CD4-positive, alpha-beta T cell (primary cell): ENCODE measurements at regions not wholly inside any gene's neighbourhood (a gene's known extent, or its start where the extent isn't known, plus 50 kb on each side); places are given as distances from the start of the nearest gene placed in this dataset.

Experiments
- ATAC-seq: fragments of 200-7000 bp; cut with Tn5 transposase; one replicate; pipeline ENCODE4 v1.10.0; 2022; ENCODE audit warnings: mild to moderate bottlenecking; ENCODE audit not compliant: poor library complexity
- CTCF ChIA-PET: fragments of 350-600 bp; sonication (Branson Sonifier 250); formaldehyde crosslinking; loops from one replicate; lab custom pipeline; 2021; ENCODE audit warnings: antibody characterized with exemption, inconsistent platforms; lab: Charles Lee
- POLR2A ChIA-PET: fragments of 350-600 bp; sonication (Branson Sonifier 250); formaldehyde crosslinking; loops from one replicate; lab custom pipeline; 2021; ENCODE audit warnings: antibody characterized with exemption, inconsistent platforms; lab: Charles Lee
- DNase-seq, 14 experiments: peaks; one replicate each; pipeline ENCODE4 v3.0.0-alpha.2; 2013 to 2020; ENCODE audit warnings: mixed read lengths in 2 of 14
- H3K27ac ChIP-seq, 2 donors: one replicate each; pipeline versions ENCODE4 v1.5.1 to v1.7.0; 2013; ENCODE audit warnings: low read length in 2 of 2, low read depth in 1 of 2, mild to moderate bottlenecking in 1 of 2
- H3K27me3 ChIP-seq, 2 experiments: 1 replicate in 1 of 2; 2 replicates in 1 of 2; pipeline versions ENCODE4 v1.6.1 to v1.7.0; 2013; ENCODE audit warnings: low read length in 2 of 2, control low read depth in 1 of 2, mild to moderate bottlenecking in 1 of 2, moderate library complexity in 1 of 2; ENCODE audit not compliant: insufficient read depth in 2 of 2, control insufficient read depth in 1 of 2
- H3K36me3 ChIP-seq: one replicate; pipeline ENCODE4 v1.6.1; 2013; ENCODE audit warnings: low read length, control low read depth; ENCODE audit not compliant: insufficient read depth
- H3K4me1 ChIP-seq: one replicate; pipeline ENCODE4 v1.6.1; 2013; ENCODE audit warnings: low read length, control low read depth; ENCODE audit not compliant: insufficient read depth
- H3K4me3 ChIP-seq: one replicate; pipeline ENCODE4 v1.5.1; 2013; ENCODE audit warnings: mild to moderate bottlenecking, low read length, moderate library complexity
- H3K9me3 ChIP-seq, 2 experiments: 1 replicate in 1 of 2; 2 replicates in 1 of 2; pipeline versions ENCODE4 v1.6.1 to v1.7.0; 2013; ENCODE audit warnings: low read length in 2 of 2, mild to moderate bottlenecking in 2 of 2, control low read depth in 1 of 2, moderate library complexity in 1 of 2; ENCODE audit not compliant: control insufficient read depth in 1 of 2, insufficient read depth in 1 of 2
- H3K27ac Mint-ChIP-seq: one replicate; pipeline ENCODE4 v1.8.0; 2020; ENCODE audit warnings: mixed read lengths
- H3K27me3 Mint-ChIP-seq: one replicate; pipeline ENCODE4 v1.8.0; 2021; ENCODE audit warnings: mixed read lengths
- H3K36me3 Mint-ChIP-seq: one replicate; pipeline ENCODE4 v1.8.0; 2021; ENCODE audit warnings: low read depth, mixed read lengths
- H3K4me1 Mint-ChIP-seq: one replicate; pipeline ENCODE4 v1.8.0; 2021; ENCODE audit warnings: low read depth, mixed read lengths
- H3K4me3 Mint-ChIP-seq: one replicate; pipeline ENCODE4 v1.8.0; 2020; ENCODE audit warnings: mild to moderate bottlenecking, mixed read lengths
- H3K9me3 Mint-ChIP-seq: one replicate; pipeline ENCODE4 v1.8.0; 2020; ENCODE audit warnings: mixed read lengths
- CTCF ChIP-seq: fragments of 200-600 bp; IDR thresholded peaks from one replicate; pipeline ENCODE4 v1.8.0; 2022; ENCODE audit warnings: antibody characterized with exemption, mild to moderate bottlenecking
- intact Hi-C, 2 experiments: fragments of 100-400 bp; cut with DNase I in 1 of 2; cut with micrococcal nuclease in 1 of 2; formaldehyde crosslinking; loops; one replicate each; pipeline versions ENCODE4 v1.15.1 to v1.9.0; 2023 to 2025; cut with DNase I, micrococcal nuclease

- Histone ChIP-seq H3K27ac (no peak overlapping the region), H3K9me3 (no peaks in the 10 kb centered on the region), H3K4me1 (no peaks in the 10 kb centered on the region), H3K27me3 (no peaks in the 10 kb centered on the region), H3K4me3 (no peak overlapping the region), H3K36me3 (no peaks in the 10 kb centered on the region)
- Mint-ChIP-seq H3K4me1 (no peaks in the 10 kb centered on the region), H3K4me3 (no peak overlapping the region), H3K27me3 (no peaks in the 10 kb centered on the region), H3K9me3 (no peaks in the 10 kb centered on the region), H3K36me3 (no peaks in the 10 kb centered on the region), H3K27ac (no peak overlapping the region)
- CTCF ChIA-PET: no interaction called here
- ATAC-seq (no peak), DNase-seq (no peak)
- intact Hi-C loops: no loop called here
- no peak for TF ChIP-seq CTCF
- POLR2A ChIA-PET: no interaction called here
Measured at GRCh38 chr14:66375046-66375964, 110.9 kb upstream of the CCDC196 start.

GRCh38 chr14:66377574-66377973 lies 108.6 kb upstream of the CCDC196 start:
- Mint-ChIP-seq H3K27me3 (no peaks in the 10 kb centered on the region), H3K27ac (no peak overlapping the region), H3K36me3 (no peaks in the 10 kb centered on the region), H3K4me1 (no peaks in the 10 kb centered on the region), H3K4me3 (no peak overlapping the region), H3K9me3 (no peaks in the 10 kb centered on the region)
- intact Hi-C loops: no loop called here
- Histone ChIP-seq H3K27me3 (no peaks in the 10 kb centered on the region), H3K4me1 (no peaks in the 10 kb centered on the region), H3K9me3 (no peaks in the 10 kb centered on the region), H3K27ac (no peak overlapping the region), H3K36me3 (no peaks in the 10 kb centered on the region), H3K4me3 (no peak overlapping the region)
- ATAC-seq (no peak), DNase-seq (no peak)
- ChIA-PET CTCF (no interaction called here), POLR2A (no interaction called here)
- no peak for TF ChIP-seq CTCF

GRCh38 chr14:66378712-66379505 lies 107.3 kb upstream of the CCDC196 start:
- no peaks in the 10 kb centered on the region for H3K4me1 ChIP-seq
- no peak overlapping the region for H3K4me3 ChIP-seq
- H3K27me3 Mint-ChIP-seq: no peaks in the 10 kb centered on the region
- no peaks in the 10 kb centered on the region for H3K36me3 ChIP-seq
- H3K9me3 Mint-ChIP-seq: no peaks in the 10 kb centered on the region
- H3K4me1 Mint-ChIP-seq: no peaks in the 10 kb centered on the region
- H3K9me3 ChIP-seq: no peaks in the 10 kb centered on the region
- intact Hi-C loops: no loop called here
- no peaks in the 10 kb centered on the region for H3K36me3 Mint-ChIP-seq
- no peak overlapping the region for H3K27ac ChIP-seq
- no peak for DNase-seq
- H3K4me3 Mint-ChIP-seq: no peak overlapping the region
- no peak for TF ChIP-seq CTCF
- ChIA-PET POLR2A (no interaction called here), CTCF (no interaction called here)
- no peaks in the 10 kb centered on the region for H3K27me3 ChIP-seq
- H3K27ac Mint-ChIP-seq: no peak overlapping the region
- ATAC-seq: no peak
